ENCODE measurements at regions not wholly inside any gene's neighbourhood (a gene's known extent, or its start where the extent isn't known, plus 50 kb on each side); places are given as distances from the start of the nearest gene placed in this dataset.

DNA sequence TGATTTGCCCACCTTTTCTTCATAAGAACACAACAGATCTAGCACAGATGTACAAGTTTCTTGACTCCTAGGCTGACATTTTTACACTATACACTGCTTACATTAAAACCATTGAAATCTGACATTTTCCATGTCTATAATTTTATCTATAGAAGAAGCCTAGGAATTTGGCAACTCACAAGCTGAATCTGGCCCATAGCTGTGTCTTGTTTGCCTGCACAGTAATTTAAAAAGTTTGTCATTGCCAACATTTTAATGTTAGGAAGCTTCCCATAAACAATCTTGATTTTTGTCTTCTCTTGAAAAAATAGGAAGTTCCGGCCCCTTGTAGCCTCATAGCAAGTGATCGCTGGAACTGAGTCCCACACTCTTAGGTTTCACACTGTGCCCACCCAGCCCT is 394.6 kb upstream of the AZI2 start:
- Histone ChIP-seq H3K27me3 (ENCODE audit: control insufficient read depth in 3 of 3, insufficient read depth in 3 of 3, low read depth in 1 of 3, low read length in 3 of 3) (no peaks in the 10 kb centered on the region), H3K23ac (ENCODE audit: low read depth, low read length, poor library complexity) (no peak overlapping the region), H3K27ac (replicated peaks; ENCODE audit: low read length) (no peak overlapping the region), H3K4me1 (ENCODE audit: control insufficient read depth in 2 of 2, insufficient read depth in 1 of 2, low read depth in 1 of 2, low read length in 2 of 2) (peaks cover 0 to 9% of the 10 kb centered on the region in 2 donors), H2BK15ac (ENCODE audit: low read length) (no peak overlapping the region), H3K9me3 (replicated peaks in 1 of 2; ENCODE audit: control insufficient read depth in 2 of 2, insufficient read depth in 1 of 2, low read depth in 1 of 2, low read length in 2 of 2) (no peaks in the 10 kb centered on the region), H3K36me3 (replicated peaks in 1 of 2; ENCODE audit: control insufficient read depth in 2 of 2, insufficient read depth in 2 of 2, low read length in 2 of 2) (no peaks in the 10 kb centered on the region), H3K4ac (ENCODE audit: low read length) (no peak overlapping the region), H3K4me2 (ENCODE audit: insufficient read depth, low read length, poor library complexity, severe bottlenecking) (no peak overlapping the region), H2AK5ac (ENCODE audit: low read depth, low read length) (no peak overlapping the region), H2BK120ac (ENCODE audit: low read depth, low read length) (no peak overlapping the region), H3K79me1 (ENCODE audit: low read depth, low read length) (no peaks in the 10 kb centered on the region), H3K4me3 (ENCODE audit: low read length in 2 of 2) (no peak overlapping the region), H3K9ac (ENCODE audit: low read depth, low read length, poor library complexity) (no peak overlapping the region), H2BK12ac (ENCODE audit: low read length) (no peak overlapping the region), H3K18ac (ENCODE audit: low read length) (no peak overlapping the region), H3K14ac (ENCODE audit: low read length) (no peak overlapping the region), H4K8ac (ENCODE audit: low read depth, low read length) (no peak overlapping the region), H2AFZ (ENCODE audit: low read length) (no peak overlapping the region), H4K91ac (ENCODE audit: low read depth, low read length, poor library complexity) (no peak overlapping the region), H2BK5ac (ENCODE audit: low read length) (no peak overlapping the region)
- WGBS, 2 donors (ENCODE audit: extremely low coverage in 2 of 2, insufficient read length in 2 of 2, insufficient replicate concordance in 1 of 2), result no CpG with 5 or more reads among the region's 2 CpGs
- no peak for DNase-seq (ENCODE audit: low spot score)

DNA sequence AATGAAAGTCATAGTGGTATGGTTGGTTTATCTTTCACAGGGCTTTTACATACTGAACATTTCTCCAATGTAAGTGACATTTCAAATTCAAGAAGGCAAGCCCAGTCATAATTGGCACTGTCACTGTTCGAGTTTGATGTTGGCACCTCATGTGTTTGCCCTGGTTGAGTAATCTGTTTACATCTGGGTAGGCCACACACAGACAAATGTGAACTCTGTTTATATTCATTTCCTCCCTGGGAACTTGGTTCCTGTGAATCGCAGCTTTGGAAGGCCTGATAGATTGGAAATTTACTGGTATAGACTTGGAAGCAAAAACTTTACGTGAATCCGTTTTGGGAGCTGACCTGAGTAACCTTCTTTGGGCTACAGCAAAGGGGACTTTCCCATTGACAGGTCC is 395.2 kb upstream of the AZI2 start:
- Histone ChIP-seq H3K23ac (ENCODE audit: low read depth, low read length, poor library complexity) (no peak overlapping the region), H3K14ac (ENCODE audit: low read length) (no peak overlapping the region), H2AFZ (ENCODE audit: low read length) (no peak overlapping the region), H3K4me2 (ENCODE audit: insufficient read depth, low read length, poor library complexity, severe bottlenecking) (no peak overlapping the region), H4K91ac (ENCODE audit: low read depth, low read length, poor library complexity) (no peak overlapping the region), H3K4me3 (ENCODE audit: low read length in 2 of 2) (no peak overlapping the region), H2AK5ac (ENCODE audit: low read depth, low read length) (no peak overlapping the region), H3K27ac (replicated peaks; ENCODE audit: low read length) (no peak overlapping the region), H3K4me1 (ENCODE audit: control insufficient read depth in 2 of 2, insufficient read depth in 1 of 2, low read depth in 1 of 2, low read length in 2 of 2) (peaks cover 0 to 9% of the 10 kb centered on the region in 2 donors), H3K9ac (ENCODE audit: low read depth, low read length, poor library complexity) (no peak overlapping the region), H2BK5ac (ENCODE audit: low read length) (no peak overlapping the region), H2BK15ac (ENCODE audit: low read length) (no peak overlapping the region), H3K9me3 (replicated peaks in 1 of 2; ENCODE audit: control insufficient read depth in 2 of 2, insufficient read depth in 1 of 2, low read depth in 1 of 2, low read length in 2 of 2) (no peaks in the 10 kb centered on the region), H2BK120ac (ENCODE audit: low read depth, low read length) (no peak overlapping the region), H3K36me3 (replicated peaks in 1 of 2; ENCODE audit: control insufficient read depth in 2 of 2, insufficient read depth in 2 of 2, low read length in 2 of 2) (no peaks in the 10 kb centered on the region), H3K27me3 (ENCODE audit: control insufficient read depth in 3 of 3, insufficient read depth in 3 of 3, low read depth in 1 of 3, low read length in 3 of 3) (no peaks in the 10 kb centered on the region), H2BK12ac (ENCODE audit: low read length) (no peak overlapping the region), H3K79me1 (ENCODE audit: low read depth, low read length) (no peaks in the 10 kb centered on the region), H3K18ac (ENCODE audit: low read length) (no peak overlapping the region), H3K4ac (ENCODE audit: low read length) (no peak overlapping the region), H4K8ac (ENCODE audit: low read depth, low read length) (no peak overlapping the region)
- no CpG with 5 or more reads among the region's 4 CpGs for WGBS, 2 donors (ENCODE audit: extremely low coverage in 2 of 2, insufficient read length in 2 of 2, insufficient replicate concordance in 1 of 2)
- no peak for DNase-seq (ENCODE audit: low spot score)

DNA sequence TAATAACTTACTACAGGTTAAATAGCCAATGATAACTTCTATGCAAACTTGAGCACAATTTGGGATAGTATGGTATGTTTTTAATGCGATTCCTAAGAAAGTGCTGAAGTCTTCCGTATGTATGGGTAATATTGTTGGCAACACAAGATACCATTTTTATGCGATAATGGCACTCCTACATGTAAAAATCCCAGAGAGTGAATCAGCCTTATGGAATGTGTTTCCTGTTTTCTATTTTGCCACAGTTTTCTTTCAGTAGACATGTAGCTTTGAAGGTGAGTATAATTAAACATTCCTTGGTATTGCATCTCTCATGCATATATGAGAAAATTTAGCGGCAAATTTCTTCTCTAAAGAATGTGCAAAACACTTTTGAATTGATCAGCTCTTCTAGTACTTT is 396.8 kb upstream of the AZI2 start:
- Histone ChIP-seq H4K91ac (ENCODE audit: low read depth, low read length, poor library complexity) (no peak overlapping the region), H3K23ac (ENCODE audit: low read depth, low read length, poor library complexity) (no peak overlapping the region), H3K4me3 (ENCODE audit: low read length in 2 of 2) (no peak overlapping the region), H2AK5ac (ENCODE audit: low read depth, low read length) (no peak overlapping the region), H2BK120ac (ENCODE audit: low read depth, low read length) (no peak overlapping the region), H2AFZ (ENCODE audit: low read length) (no peak overlapping the region), H3K4ac (ENCODE audit: low read length) (no peak overlapping the region), H3K9me3 (replicated peaks in 1 of 2; ENCODE audit: control insufficient read depth in 2 of 2, insufficient read depth in 1 of 2, low read depth in 1 of 2, low read length in 2 of 2) (no peaks in the 10 kb centered on the region), H3K4me2 (ENCODE audit: insufficient read depth, low read length, poor library complexity, severe bottlenecking) (no peak overlapping the region), H3K27ac (replicated peaks; ENCODE audit: low read length) (no peak overlapping the region), H3K27me3 (ENCODE audit: control insufficient read depth in 3 of 3, insufficient read depth in 3 of 3, low read depth in 1 of 3, low read length in 3 of 3) (no peaks in the 10 kb centered on the region), H2BK15ac (ENCODE audit: low read length) (no peak overlapping the region), H3K36me3 (replicated peaks in 1 of 2; ENCODE audit: control insufficient read depth in 2 of 2, insufficient read depth in 2 of 2, low read length in 2 of 2) (no peaks in the 10 kb centered on the region), H3K79me1 (ENCODE audit: low read depth, low read length) (no peaks in the 10 kb centered on the region), H3K14ac (ENCODE audit: low read length) (no peak overlapping the region), H3K18ac (ENCODE audit: low read length) (no peak overlapping the region), H4K8ac (ENCODE audit: low read depth, low read length) (no peak overlapping the region), H3K9ac (ENCODE audit: low read depth, low read length, poor library complexity) (no peak overlapping the region), H2BK12ac (ENCODE audit: low read length) (no peak overlapping the region), H3K4me1 (ENCODE audit: control insufficient read depth in 2 of 2, insufficient read depth in 1 of 2, low read depth in 1 of 2, low read length in 2 of 2) (peaks cover 0 to 9% of the 10 kb centered on the region in 2 donors), H2BK5ac (ENCODE audit: low read length) (no peak overlapping the region)
- no CpG with 5 or more reads among the region's 4 CpGs for WGBS, 2 donors (ENCODE audit: extremely low coverage in 2 of 2, insufficient read length in 2 of 2, insufficient replicate concordance in 1 of 2)
- DNase-seq (ENCODE audit: low spot score), result no peak

DNA sequence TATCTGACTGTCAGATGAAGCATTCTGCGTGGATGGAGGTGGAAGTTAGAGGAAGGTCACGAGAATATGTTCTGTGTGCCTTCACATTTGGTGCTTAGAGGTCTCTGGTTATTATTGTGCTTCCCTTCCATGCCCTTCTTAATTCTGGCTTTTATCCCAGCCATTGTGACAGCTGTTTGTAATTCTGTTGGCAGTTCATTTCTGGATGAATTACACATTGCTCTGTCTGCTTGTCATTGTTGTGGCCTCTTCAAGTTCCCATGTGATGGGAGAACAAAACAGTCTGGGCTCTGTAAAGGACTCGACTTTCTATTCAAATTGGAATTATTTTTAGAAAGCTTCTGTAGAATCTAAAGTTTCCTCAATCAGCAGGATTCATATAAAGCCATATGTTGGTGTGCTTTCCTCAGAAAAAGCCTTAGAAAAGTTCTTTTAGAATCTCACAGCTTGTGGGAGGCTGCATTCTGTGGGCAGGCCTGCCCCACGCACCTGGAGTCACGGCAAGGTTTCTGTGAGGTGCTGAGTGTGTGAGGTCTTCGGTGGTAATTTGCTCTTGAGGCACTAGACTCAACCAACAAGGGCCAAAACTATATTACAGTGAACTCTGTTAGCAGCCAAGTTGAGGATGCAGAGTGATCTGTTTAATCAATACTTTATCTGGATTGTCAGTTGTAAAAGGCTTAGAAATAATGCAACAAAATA is 397.4 kb upstream of the AZI2 start:
- H2AK5ac ChIP-seq (ENCODE audit: low read depth, low read length), result no peak overlapping the region
- no peak overlapping the region for H4K91ac ChIP-seq (ENCODE audit: low read depth, low read length, poor library complexity)
- no peak overlapping the region for H3K14ac ChIP-seq (ENCODE audit: low read length)
- no peak overlapping the region for H3K27ac ChIP-seq (replicated peaks; ENCODE audit: low read length)
- no peak overlapping the region for H3K4ac ChIP-seq (ENCODE audit: low read length)
- H3K18ac ChIP-seq (ENCODE audit: low read length), result no peak overlapping the region
- no peak overlapping the region for H2BK5ac ChIP-seq (ENCODE audit: low read length)
- H3K27me3 ChIP-seq (ENCODE audit: control insufficient read depth in 3 of 3, insufficient read depth in 3 of 3, low read depth in 1 of 3, low read length in 3 of 3), result no peaks in the 10 kb centered on the region
- H4K8ac ChIP-seq (ENCODE audit: low read depth, low read length), result no peak overlapping the region
- no peak for DNase-seq (ENCODE audit: low spot score)
- H3K4me3 ChIP-seq (ENCODE audit: low read length in 2 of 2), result no peak overlapping the region
- H2BK120ac ChIP-seq (ENCODE audit: low read depth, low read length), result no peak overlapping the region
- no peak overlapping the region for H2BK12ac ChIP-seq (ENCODE audit: low read length)
- H3K23ac ChIP-seq (ENCODE audit: low read depth, low read length, poor library complexity), result no peak overlapping the region
- no peaks in the 10 kb centered on the region for H3K79me1 ChIP-seq (ENCODE audit: low read depth, low read length)
- peaks cover 0 to 9% of the 10 kb centered on the region in 2 donors for H3K4me1 ChIP-seq (ENCODE audit: control insufficient read depth in 2 of 2, insufficient read depth in 1 of 2, low read depth in 1 of 2, low read length in 2 of 2)
- H2AFZ ChIP-seq (ENCODE audit: low read length), result no peak overlapping the region
- H3K36me3 ChIP-seq (replicated peaks in 1 of 2; ENCODE audit: control insufficient read depth in 2 of 2, insufficient read depth in 2 of 2, low read length in 2 of 2), result no peaks in the 10 kb centered on the region
- H3K9me3 ChIP-seq (replicated peaks in 1 of 2; ENCODE audit: control insufficient read depth in 2 of 2, insufficient read depth in 1 of 2, low read depth in 1 of 2, low read length in 2 of 2), result no peaks in the 10 kb centered on the region
- no peak overlapping the region for H3K9ac ChIP-seq (ENCODE audit: low read depth, low read length, poor library complexity)
- H3K4me2 ChIP-seq (ENCODE audit: insufficient read depth, low read length, poor library complexity, severe bottlenecking), result no peak overlapping the region
- no CpG with 5 or more reads among the region's 6 CpGs for WGBS, 2 donors (ENCODE audit: extremely low coverage in 2 of 2, insufficient read length in 2 of 2, insufficient replicate concordance in 1 of 2)
- no peak overlapping the region for H2BK15ac ChIP-seq (ENCODE audit: low read length)
